CD4-positive, alpha-beta T cell treated with Interleukin-10 for 1 hour (primary cell): ENCODE measurements at regions not wholly inside any gene's neighbourhood (a gene's known extent, or its start where the extent isn't known, plus 50 kb on each side); places are given as distances from the start of the nearest gene placed in this dataset.

Source experiments
- DNase-seq: peaks from one replicate; pipeline ENCODE4 v3.0.0-alpha.2; 2020

GRCh38 chr10:108147346-108147745, 982.8 kb upstream of the SORCS1 start:
- no peak for DNase-seq

GRCh38 chr10:108141064-108141463, 976.6 kb upstream of the SORCS1 start:
- DNase-seq: no peak

- DNase-seq: no peak
These were observed 967.8 kb upstream of the SORCS1 start for GRCh38 chr10:108132303-108132702.

GRCh38 chr10:108130575-108130974, 966.1 kb upstream of the SORCS1 start:
- no peak for DNase-seq

GRCh38 chr10:108112218-108112617, 947.7 kb upstream of the SORCS1 start:
- DNase-seq: no peak

GRCh38 chr10:108104551-108105156, 940.1 kb upstream of the SORCS1 start:
- DNase-seq: no peak

- DNase-seq: no peak
These were observed 932.8 kb upstream of the SORCS1 start for GRCh38 chr10:108097258-108097657.

- no peak for DNase-seq
These were observed 931.7 kb upstream of the SORCS1 start for GRCh38 chr10:108095932-108096925.

- no peak for DNase-seq
These were observed 926.1 kb upstream of the SORCS1 start for GRCh38 chr10:108090476-108091215.

- no peak for DNase-seq
These were observed 922.0 kb upstream of the SORCS1 start for GRCh38 chr10:108086502-108086901.

- DNase-seq: no peak
These were observed 918.1 kb upstream of the SORCS1 start for GRCh38 chr10:108082596-108082995.

- DNase-seq: no peak
These were observed 913.8 kb upstream of the SORCS1 start for GRCh38 chr10:108078263-108078662.

- DNase-seq: no peak
These were observed 908.0 kb upstream of the SORCS1 start for GRCh38 chr10:108072466-108072865.

- no peak for DNase-seq
These were observed 906.3 kb upstream of the SORCS1 start for GRCh38 chr10:108070789-108071188.

- no peak for DNase-seq
These were observed 904.6 kb upstream of the SORCS1 start for GRCh38 chr10:108069096-108069495.

GRCh38 chr10:108064746-108065260, 900.3 kb upstream of the SORCS1 start:
- DNase-seq: no peak

GRCh38 chr10:108060246-108060645, 895.7 kb upstream of the SORCS1 start:
- no peak for DNase-seq

GRCh38 chr10:108055506-108055905, 891.0 kb upstream of the SORCS1 start:
- DNase-seq: no peak

- no peak for DNase-seq
These were observed 888.5 kb upstream of the SORCS1 start for GRCh38 chr10:108052981-108053380.

GRCh38 chr10:108051218-108051617, 886.7 kb upstream of the SORCS1 start:
- DNase-seq: no peak

GRCh38 chr10:108050626-108051025, 886.1 kb upstream of the SORCS1 start:
- DNase-seq: no peak

- DNase-seq: no peak
These were observed 885.2 kb upstream of the SORCS1 start for GRCh38 chr10:108049668-108050067.

- DNase-seq: no peak
These were observed 884.4 kb upstream of the SORCS1 start for GRCh38 chr10:108048898-108049297.
